ENCODE measurements at regions not wholly inside any gene's neighbourhood (a gene's known extent, or its start where the extent isn't known, plus 50 kb on each side); places are given as distances from the start of the nearest gene placed in this dataset.
"Not testable (repeated sequence)": the region's sequence is repeated elsewhere in the genome, so short reads cannot be mapped to it uniquely, and the experiment has no call there.

DNA sequence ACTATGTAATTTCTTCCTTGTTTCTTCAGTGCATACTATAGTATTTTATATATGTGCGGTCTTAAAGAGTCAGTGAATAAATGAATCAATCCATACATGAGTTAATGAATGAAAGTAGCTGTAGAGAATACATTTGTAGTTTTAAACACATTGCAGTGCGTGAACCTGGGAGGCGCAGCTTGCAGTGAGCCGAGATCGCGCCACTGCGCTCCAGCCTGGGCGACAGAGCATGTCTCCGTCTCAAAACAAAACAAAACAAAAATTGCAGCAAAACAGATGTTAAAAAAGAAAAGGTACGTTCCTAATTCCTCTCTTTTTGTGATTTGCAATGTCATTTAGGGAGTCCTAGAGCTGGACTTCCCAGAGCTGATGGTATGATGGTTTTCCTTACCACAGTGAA is 1144.8 kb upstream of the FANCL start:
- DNase-seq: no peak

DNA sequence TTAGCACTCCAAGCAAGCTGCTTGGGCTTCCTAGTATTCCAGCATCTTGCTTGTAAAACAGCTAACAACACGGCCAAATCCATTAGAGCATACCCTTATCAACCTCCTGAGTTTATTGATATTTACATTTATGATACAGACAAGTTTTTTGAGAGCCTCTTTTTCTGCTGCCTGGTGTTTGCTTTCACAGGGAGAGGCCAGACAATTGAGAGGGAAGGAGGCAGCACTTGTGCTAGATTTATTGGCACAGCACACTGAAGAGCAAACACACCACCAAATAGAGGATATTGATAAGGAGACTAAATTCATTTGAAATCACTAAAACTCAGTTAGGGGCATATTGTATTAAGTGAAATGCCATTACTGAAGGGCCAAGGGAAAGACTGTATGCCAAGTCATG is 1142.3 kb upstream of the FANCL start:
- DNase-seq: no peak

DNA sequence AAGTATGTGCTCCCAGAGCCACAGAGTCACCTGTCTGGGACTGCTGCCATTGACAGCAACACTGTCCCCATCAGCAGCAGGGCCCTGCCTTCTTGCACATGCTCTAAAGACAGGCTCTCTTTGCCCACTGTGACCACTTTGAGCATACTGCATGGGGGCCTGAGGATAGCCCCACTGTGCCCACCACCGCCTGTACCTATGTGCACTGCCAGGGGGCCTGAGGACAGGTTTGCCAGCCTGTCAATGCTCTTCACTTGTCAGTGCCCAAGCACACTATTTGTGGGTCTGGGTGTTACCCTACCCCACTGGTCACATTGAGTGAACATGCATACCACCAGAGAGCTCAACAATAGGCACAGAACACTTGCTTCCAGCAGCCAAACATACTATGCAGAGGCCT is 1137.0 kb upstream of the FANCL start:
- DNase-seq: no peak

DNA sequence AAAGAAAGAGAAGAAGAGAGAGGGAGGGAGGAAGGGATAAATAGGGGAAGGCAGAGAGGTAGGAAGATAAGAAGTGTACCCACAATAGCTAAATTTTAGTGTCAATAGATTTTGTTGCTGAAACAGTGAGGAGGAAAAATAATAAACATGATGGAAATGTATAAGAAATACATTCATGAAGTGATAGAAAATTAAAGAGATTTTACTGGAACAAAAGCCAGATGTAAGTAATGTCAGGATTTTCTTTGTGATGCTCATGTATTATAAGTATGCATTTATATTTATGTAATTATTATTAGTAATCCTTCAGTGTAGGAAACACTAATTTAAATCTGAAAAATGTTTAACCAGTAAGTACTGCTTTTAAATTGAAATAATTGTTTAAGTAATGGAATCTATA is 1125.2 kb upstream of the FANCL start:
- DNase-seq: no peak

DNA sequence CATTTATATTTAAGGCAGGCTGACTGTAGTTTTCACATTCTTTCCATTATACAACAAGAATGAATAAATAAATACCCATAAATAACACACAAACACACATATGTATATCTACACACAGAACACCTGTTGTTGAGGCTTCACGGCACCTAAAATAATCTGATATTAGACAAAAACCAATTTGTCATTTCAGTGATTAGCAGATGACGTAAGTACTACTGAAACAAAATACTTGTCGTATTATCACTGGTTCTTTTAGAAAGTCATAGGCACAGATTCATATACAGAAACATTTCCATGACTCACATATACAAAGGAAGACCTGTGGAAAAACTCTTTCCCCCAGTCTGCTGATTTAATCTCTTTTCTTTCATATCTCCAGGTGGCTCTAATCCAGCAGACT is 1113.4 kb upstream of the FANCL start:
- DNase-seq: no peak

DNA sequence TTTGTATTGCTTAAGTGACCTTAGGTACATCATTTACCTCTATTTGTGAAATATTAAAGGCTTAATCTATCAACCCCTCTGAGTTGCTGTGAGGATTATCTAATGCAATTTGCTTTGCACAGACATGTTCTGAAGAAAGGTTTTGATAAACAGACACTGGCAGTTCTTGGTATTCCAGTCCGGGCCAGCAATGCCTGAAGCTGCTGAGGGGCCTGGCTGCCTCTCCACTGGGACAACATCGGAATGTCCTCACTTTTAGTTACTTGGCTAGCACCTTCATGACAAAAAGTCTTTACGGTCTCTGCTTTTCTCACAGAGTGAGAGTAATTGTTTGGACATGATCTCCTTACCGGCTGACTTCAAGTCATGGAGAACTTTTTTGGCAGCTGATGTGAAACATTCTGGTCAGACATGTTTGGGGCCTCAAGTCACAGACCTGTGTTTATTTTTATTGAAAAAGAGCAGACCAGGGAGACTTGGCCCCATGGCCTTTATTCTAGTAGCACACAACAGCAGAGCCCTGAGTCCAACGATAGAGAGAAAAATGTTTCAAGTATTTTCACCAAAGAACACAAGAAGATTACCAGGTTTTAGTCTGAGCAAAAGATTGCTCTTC is 1112.3 kb upstream of the FANCL start:
- no peak for DNase-seq

DNA sequence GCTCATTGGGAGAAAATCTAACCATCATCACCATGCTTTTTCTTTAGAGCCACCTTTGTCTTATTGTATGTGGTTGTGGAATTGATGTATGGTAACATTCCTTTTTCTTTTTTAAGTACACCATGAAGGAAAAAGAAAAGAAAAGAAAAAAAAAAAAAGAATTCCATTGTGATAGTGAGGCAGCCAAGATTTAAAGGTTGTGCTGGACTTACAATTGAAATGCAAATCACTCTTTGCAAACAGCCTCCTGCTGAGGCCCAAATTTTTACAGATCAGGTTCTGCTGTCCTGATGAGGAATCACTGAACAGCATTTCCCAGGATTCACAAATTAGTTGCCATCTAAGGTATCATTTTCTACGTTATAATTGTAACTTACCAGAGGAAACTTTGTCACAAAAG is 1101.0 kb upstream of the FANCL start:
- DNase-seq: no peak

DNA sequence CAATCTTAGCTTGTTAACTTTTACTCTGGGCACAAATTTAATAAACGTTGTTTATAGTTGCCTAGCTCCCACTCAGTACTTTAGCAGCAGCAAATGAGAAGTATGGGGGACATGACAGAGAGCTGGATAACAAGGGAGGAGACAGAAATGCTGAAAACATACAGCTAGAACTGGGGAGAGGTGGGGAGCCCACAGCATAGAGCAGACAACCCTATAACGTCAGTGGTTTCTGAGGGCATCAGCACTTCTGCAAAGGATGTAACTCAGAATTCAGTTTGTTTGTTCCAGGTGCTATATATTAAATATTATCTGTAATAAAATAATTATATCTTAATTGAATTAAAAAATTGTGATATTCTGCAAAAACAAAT is 1098.7 kb upstream of the FANCL start:
- no peak for DNase-seq

DNA sequence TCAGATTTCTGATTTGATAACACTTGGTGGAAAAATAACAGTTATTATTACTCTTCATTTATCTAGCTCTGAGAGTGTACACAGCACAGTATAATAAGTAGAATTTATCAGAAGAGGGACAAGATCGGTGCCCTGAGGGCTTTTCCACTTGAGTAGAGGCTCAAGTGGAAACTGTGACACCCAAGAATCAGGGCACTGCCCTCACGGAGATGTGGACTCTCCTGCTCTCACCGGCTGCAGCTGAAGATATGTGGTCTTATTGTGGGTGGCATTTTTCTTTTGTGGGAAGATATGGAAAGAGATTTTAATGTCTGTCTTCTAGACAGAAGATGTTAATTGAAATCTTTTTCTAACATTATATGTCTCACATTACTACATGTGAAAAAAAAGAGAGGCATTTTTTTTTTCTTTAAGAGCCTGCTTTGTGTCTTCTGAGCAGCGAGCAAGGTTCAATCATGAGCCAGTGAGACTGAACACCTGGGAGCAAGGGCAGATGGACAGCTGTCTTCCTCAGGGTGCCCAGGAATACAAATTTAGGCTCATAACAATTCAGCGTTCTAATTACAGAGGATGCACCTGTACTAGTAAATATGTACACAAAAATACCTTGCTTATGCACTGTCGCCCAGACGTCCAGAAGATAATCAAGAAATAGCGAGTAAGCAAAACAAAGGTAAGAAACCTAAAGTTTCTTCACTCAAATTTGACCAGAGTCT is 1098.2 kb upstream of the FANCL start:
- DNase-seq: no peak

DNA sequence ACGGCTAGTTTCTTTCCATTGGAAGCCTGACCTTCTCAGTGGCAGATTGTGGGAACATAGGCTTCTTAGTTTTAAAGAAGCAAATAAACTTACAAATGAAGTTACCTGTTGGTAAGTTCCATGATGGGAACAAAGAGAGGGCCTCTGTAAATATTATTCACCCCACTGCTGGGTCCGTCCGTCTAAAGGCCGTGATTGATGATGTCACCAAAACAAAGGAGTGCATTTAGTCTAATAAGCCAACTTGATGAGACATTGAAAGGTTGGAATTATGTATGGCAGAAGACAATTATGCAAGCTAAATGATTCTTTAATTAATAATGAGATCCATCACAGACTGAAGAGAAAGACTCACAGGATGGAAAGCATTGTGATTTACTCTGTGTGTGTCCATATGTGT is 1091.9 kb upstream of the FANCL start:
- no peak for DNase-seq

DNA sequence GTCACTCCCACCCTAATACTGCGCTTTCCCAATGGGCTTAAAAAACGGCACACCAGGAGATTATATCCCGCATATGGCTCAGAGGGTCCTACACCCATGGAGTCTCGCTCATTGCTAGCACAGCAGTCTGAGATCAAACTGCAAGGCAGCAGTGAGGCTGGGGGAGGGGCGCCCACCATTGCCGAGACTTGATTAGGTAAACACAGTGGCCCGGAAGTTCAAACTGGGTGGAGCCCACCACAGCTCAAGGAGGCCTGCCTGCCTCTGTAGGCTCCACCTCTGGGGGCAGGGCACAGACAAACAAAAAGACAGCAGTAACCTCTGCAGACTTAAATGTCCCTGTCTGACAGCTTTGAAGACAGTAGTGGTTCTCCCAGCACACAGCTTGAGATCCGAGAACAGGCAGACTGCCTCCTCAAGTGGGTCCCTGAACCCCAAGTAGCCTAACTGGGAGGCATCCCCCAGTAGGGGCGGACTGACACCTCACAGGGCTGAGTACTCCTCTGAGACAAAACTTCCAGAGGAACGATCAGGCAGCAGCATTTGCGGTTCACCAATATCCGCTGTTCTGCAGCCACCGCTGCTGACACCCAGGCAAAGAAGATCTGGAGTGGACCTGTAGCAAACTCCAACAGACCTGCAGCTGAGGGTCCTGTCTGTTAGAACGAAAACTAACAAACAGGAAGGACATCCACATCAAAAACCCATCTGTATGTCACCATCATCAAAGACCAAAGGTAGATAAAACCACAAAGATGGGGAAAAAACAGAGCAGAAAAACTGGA is 1085.6 kb upstream of the FANCL start:
- DNase-seq: not testable (repeated sequence)

DNA sequence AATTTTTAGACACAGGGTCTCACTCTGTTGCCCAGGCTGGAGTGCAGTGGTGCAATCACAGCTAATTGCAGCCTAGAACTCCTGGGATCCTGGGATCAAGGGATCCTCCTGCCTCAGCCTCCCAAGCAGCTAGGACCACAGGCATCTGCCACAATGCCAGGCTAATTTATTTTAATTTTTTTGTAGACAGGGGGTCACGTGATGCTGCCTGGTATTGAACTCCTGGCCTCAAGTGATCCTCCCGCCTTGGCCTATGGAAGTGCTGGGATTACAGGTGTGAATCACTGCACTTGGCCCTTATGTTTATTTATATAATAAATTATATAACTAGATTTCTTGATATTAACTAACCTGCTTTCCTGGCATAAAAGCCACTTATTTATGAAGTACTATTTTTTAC is 1081.7 kb upstream of the FANCL start:
- DNase-seq: no peak

DNA sequence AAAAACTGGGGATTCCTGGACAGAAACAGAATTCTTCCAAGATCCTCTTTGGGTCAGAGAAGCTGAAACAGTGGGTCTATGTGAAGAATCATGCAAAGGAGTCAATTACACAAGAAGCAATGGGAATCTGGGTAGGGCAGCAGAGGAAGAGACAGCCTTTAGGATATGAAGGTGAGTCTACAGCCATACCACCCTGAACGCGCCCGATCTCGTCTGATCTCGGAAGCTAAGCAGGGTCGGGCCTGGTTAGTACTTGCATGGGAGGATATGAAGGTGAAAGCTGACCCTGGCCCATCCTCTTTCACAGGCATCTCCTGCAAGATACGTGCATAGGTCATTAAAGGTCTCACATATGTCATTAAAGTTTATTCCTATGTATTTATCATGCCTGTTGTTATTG is 1080.9 kb upstream of the FANCL start:
- no peak for DNase-seq

DNA sequence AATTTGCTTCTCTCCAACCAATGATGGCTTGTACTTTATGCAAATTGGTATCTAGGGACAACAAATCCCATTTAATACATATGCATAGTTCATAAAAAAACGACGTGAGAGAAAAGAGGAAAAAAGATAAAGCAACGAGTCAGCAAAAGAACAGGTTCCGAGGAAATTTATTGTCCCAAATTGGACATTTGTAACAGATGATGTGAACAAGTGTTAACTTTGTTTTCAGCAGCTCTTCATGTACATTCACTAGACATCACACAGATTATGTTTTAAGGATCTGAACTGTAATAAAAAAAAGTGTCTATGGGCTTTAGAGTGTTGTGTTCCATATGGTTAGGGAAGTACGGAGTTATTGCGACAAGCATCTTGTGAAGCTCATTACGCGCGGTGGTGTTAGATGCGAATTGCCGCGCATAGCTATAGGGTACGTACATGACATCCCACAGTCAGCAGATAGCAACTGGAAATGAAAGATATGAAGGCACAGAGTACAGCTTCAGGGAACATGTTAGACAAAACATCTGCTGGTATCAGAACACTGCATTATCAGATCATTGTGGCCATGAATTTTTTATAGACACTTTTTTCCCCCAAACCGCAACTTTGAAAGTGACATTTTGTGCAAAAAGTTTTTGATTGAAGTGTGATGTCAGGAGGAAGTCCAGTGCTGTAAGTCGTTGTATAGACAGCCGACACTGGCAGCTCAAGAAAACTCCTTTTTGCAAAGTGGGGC is 1073.1 kb upstream of the FANCL start:
- DNase-seq: peak in 1 of 5 experiments; percentile 30

DNA sequence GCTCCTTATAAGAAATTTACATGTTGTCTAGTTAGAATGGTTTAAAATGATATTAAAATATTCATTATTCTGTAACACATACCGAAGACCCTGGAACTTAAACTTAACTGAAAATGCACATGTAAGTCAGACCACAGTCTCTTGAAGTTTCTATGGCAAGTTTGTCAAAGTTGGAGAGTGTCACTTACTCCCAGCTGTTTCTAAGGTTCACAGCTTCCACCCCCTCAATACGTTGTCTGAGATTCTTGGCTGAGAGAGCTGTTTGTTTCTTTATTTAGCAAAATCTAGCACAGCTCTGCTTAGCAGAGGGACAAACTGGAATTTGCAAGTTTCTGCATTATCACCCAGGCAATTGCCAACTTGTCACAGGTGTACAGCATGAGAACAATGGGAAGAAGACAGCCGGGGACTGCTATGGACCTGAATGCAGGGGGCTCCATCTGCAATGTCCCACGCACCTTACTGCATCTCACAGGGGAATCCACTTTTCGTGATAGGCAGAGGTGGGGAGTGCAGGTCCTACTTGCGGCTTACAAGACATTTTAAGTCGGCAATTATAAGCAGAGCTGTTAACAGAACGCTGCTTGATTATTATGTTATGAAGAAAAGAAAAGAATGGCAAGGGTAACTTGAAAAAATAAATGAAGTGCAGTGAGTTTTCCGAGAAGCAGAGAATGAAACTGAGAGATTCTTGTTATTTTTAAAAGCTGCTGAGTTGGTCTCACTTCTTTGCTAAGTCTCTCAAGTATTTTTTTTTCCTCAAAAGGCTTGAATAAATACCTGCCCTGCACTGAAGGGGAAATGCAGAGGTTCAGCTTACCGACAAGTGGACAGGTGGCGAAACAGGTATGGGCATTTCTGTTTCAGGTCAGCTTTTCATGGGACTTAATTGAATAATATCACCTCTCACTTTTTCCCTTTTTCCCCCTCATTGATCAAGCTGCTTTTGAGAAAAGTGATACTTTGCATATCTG is 1072.1 kb upstream of the FANCL start:
- DNase-seq: no peak

DNA sequence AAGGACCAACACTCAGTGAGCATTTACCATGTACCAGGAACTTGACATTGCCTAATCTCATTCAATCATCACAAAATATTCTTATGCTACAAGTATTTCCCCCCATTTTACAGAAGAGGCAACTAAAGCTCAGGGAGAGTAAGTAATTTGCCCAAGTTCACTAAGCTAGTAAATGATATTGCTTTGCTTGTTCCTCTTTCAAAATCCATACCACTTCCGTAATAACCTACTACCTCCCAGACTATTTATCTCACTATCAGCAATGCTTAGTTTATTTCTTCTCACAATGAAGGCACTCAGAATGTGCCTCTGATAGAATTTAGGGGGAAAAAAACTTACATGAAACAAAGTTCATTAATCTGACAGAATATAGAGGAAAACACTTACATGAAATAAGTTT is 1070.9 kb upstream of the FANCL start:
- DNase-seq: no peak

DNA sequence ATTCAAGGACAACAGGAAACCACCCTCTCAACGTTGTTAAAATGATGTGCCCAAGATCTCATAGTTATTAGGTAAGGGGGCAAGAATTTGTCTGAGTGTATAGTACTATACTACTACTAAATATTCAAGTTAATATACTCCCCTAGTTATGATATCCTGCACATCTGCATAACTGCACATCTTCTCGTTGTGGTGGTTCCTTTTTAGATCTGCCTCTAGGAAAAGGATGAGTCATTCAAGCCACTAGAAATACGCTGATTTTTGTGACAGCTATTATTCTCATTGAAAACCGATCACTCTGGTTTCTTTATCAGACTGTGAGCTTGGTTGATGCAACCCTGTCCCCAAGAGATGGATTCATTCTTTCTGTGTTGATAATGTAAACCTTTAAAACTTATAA is 1067.0 kb upstream of the FANCL start:
- no peak for DNase-seq

DNA sequence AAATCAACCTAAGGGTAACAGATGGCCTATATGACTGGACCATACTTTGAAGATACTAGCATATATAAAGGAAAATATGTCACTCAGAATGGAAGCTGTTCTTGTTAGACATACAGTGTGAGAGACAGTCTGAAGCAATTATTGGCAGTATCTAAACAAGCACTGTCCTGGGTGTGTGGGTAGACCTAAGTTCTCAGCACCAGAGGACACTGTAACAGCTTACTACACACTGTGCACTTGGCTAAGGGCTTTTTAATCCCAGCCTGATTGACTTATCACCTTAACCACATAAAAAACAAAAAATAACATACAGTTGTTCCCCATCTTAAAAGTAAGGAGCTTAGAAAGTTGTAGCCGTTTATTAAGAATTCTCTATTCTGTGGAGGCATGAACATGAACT is 1066.1 kb upstream of the FANCL start:
- no peak for DNase-seq

DNA sequence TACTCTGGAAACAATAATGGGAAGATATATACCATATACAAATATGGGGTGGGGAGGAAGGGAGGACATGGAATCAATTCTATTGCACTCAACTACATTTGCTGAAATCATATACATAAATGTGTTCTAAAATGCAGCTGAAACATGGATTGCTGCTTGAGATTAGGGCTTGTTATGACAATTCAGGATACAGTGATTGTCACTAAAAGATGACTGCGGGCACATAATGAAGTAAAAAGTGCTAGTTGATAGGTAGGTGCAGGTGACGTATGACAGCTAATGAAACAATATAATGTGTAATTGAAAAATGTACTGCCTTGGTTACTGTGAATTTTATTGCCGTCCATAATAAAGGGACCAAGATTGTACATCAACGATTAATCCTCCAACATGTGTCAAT is 1062.1 kb upstream of the FANCL start:
- no peak for DNase-seq

DNA sequence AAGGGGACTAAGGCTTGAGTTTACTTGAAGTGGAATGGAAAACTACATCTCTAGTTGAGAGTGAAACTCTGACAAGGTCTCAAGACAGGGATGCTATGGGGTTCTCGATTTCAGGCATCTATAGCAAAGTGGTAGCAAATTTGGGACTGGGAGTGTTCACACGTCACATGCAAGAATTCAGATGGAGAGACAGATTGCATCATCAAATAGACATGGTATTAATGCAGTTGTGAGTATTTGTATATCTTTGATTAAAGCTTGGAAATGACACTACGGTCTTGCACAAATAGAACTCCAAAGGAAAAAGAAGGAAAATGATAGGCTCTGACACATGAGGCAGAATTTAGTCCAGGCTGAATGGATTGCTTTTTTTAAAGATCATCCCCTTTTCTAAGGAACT is 1061.6 kb upstream of the FANCL start:
- no peak for DNase-seq

DNA sequence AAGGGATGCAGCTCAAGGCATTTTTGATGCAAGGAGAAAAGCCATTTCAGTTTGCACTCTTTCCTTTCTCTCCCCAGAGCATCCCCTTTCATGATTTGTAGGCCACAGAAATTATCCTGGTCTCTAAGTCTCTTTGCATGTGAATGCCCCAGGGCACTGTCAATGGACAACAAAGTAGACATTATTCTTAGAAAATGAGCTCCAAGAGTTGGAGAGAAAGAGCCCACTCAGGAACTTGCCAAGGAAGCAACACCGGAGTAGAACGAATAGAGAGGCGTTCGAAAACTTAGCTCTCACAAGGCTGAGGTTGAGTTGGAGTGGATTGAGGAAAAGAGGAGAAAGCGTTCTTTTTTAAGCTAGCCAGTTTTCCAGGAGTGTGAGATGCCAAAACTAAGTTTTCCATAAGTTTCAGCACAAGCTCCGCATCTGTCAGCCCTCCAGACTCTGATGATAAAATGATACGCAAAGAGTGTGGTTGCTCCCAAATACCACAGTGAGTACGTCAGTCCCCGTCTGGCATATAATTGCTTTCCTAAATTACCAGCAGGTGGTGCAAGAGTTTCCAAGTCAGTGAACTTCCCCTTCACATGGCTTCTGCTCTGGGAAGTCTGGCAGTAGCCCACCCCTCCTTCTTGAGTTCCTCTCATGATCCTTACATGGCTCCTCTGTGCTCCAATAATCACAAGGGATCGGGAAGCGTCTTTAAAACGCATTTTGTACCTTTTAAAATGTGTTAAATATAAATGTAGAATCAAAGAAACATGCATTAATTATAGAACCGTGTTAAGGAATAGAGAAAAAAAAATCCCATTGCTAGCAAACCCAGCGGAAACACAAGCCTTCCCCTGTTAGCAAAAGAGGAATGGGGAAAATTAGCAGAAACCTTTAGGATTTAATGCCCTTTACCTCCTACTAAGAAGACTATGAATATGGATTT is 1060.6 kb upstream of the FANCL start:
- DNase-seq: peak in 1 of 5 experiments; percentile 8

Measured in T-helper 2 cell (primary cell).